GM21619 (cell line): ENCODE measurements at regions not wholly inside any gene's neighbourhood (a gene's known extent, or its start where the extent isn't known, plus 50 kb on each side); places are given as distances from the start of the nearest gene placed in this dataset.
"Not testable (repeated sequence)": the region's sequence is repeated elsewhere in the genome, so short reads cannot be mapped to it uniquely, and the experiment has no call there.

Source experiments
- ATAC-seq: cut with Tn5 transposase; IDR thresholded peaks from one replicate; pipeline ENCODE4 v1.9.1; 2021; ENCODE audit not compliant: unreplicated experiment

DNA sequence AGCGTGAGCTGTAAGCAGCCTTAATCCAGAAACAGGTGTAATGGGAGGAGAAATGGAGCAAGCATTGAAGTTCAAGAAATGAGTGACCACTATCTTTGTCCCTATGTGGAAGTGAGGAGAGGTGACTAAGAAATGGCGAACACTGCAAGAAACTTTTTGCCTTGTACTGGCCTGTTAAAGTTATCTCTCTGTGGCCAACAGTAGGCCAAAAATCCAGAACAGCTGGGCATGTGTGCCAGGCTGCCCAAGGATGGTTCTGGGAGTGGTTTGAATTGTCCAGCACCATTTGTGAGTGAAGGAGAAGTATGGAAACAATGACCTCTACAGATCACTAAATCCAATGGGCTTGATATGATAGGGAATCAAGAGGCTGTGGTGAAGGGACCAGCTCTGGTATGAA, 83.3 kb upstream of the FRMD6 start:
- no peak for ATAC-seq

DNA sequence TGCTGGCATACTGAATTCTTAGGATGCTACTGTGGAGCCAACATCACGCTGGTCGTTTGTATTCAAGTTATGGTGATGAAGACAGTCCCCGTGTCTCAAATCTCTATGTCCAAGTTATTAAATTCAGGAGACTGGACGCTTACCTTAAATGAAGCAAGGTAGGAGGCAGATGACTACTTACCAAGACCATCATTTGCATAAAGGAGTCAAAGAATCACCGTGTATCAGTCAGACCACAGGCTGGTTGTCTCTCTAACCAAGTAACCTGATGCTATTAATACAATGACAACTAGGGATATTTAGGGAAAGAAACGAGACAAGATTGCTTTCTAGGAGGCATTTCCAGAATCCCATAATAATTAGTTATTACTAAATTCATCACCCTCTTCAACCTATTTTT, 78.1 kb upstream of the FRMD6 start:
- no peak for ATAC-seq

DNA sequence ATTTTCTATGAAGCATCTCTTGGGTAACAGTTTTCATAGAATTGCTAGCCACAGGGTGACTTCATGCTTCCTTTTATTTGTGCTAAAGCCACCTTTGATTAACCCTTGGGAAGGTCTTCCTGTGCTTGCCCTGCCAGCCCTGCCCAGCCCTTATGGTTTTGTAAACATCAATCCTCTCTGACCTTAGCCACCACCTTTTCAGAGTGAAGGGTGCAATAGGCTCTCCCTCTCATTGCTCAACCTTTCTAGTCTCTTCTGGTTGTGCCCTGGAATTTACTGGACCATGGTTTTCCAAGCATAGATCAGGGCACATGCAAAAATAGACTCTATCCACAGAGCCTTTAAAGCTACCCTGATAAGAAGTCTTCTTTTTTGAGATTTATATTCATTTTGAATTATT, 77.7 kb upstream of the FRMD6 start:
- ATAC-seq = no peak

DNA sequence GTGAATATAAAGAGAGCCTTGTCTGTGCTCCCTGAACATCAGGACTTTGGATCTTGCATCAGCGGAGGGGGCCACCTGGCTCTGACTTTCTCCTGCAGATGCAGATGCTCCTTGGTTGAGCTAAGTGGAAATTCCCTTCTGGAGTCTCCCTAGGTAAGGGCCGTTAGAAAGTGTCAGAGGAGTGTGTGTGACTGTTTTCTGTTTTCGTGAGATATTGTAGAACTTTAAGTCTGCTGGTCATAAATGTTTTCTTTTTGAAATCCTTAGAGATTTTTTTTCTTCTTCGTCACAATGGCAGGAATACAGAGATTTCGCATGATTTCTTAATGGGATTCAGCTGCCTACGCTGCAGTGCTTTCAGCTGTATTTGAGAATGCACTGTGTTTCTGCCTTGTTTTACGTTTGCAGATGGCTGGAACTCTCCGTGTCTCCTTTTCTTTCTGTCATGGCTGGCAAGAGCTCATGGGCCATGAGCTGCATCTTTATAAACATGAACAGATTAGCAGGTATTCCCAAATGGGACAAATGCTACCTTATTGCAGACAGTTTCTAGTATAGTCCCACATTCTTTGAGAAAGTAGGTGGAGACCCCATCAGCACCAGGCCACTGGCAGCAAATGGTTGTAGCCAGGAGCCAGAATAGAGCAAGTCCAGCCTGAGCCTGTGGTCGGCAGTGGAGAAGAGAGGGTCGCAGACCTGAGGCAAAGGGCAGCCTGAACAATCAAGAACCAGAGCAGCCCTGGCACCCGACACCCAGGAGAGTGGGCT, 76.2 kb upstream of the FRMD6 start:
- ATAC-seq = no peak

DNA sequence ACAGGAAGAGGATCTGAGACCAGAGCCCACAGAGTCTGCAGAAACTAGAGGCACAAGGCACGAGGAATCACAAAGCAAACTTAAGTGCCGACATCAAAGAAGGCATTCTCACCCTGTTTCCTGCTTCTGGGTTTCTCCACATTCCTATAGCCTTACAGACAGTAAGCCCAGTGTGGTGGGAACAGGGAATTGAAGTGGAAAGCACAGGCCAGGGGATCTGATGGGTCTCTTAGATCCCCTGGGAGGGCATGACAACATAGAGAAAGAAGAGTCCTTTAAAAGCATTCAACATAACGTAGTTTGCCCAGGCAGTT, 75.6 kb upstream of the FRMD6 start:
- ATAC-seq = no peak

DNA sequence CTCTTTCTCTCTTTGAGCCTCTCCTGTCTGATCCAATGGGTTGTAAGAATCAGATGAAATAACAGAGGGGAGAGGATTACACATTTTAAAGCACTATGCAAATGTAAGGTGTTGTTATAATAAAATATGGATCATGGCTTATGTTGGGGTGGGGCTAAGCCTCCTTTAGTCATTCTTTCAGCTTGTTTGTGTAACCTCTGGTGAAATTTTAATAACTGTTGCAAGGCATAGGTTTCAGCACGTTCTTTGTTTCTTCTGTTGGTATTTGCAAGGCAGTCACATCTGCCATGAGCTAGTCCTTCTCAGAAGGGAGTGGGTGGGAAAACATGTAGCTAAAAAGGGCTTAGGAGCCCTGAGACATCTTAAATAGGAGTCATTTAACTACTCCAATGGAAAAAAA, 74.8 kb upstream of the FRMD6 start:
- ATAC-seq = no peak

DNA sequence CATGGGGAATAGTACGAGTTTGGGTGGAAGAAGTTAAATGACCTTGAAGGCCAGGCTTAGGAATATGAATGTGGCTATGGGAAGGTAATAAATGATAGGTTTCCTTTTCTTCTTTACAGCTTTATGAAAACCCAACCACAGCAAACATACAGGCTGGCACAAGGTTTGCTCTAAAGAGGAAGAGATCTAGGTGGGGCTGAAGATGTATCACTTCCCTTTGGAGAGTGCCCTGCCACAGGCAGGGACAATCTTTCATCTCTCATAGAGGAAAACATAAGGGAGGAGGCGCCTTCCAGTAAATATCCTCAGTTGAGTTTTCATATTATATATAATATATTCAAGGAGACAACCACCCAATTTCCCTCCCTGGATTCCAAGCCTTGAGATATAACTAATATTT, 72.9 kb upstream of the FRMD6 start:
- ATAC-seq = no peak

DNA sequence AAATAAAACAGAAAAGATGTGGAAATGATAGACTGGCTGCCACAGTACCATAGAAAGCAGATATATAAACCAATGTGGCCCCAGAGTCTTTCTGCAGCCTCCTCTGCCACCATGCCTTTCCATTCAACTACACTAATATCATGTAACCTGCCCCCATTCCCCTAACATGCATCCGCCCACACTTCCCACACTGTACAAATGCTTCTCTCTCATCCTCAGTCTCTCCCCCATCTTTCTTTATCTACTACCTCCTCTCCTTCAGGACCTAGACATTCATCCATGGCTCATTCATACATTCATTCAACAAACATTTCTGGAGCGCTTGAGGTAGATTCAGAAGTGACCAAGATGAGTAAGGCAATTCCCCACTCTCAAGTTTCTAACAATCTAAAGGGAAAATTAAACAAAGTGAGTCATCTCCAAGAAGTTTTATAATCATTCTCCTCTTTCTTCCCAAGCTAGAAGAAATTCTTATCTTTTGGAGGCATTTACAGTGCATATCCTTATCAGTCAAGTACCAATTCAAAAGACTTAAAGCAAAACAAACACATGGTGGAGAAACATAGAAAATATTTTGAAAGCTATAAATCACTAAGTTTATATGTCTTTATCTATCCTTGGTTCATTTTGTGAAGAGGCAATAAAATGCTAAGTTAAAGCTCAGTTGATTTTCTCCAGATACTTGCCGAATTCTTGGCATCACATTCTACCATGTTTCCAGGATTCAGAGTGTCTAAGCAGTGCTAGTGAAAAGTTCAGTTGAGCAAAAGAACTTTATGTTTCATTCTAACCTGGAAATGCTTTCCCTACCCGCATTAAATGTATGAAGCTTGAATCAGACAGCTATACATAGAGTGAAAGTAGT, 70.5 kb upstream of the FRMD6 start:
- ATAC-seq = no peak

DNA sequence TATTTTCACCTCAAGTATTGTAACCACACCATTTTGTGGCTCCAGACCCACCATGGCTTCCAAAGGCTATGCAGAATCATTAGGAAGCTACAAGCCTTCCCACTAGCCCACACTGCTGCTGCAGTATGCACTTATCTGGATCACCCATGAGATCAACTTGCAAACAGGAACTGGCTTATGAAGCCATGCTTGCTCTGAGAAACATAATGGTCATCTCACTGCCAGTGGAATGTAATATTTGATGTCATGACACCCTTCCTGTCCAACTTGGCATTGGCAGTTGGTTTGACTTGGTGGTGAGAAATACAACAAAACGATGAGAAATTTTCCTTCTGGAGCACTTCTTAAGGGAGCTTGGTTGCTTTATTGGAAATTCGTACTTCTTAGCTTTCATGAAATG, 69.3 kb upstream of the FRMD6 start:
- no peak for ATAC-seq

DNA sequence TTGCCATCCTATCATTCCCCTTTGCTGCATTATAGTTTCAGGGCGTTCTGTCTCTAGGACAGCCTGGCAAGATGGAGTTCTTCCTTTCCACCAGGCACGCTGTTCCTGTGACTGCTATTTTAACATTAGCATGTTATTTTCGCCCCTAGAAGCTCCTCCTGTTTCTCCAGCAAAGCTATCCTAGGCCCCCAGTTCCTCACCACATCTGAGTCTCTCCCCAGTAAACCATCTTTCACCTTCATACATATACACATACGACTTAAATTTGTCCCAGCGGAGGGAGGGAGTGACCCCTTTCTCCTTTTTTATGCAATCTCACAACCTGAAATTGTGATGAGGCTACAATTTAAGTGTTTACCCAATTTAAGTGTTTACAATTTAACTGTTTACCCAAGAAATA, 66.7 kb upstream of the FRMD6 start:
- ATAC-seq = no peak

DNA sequence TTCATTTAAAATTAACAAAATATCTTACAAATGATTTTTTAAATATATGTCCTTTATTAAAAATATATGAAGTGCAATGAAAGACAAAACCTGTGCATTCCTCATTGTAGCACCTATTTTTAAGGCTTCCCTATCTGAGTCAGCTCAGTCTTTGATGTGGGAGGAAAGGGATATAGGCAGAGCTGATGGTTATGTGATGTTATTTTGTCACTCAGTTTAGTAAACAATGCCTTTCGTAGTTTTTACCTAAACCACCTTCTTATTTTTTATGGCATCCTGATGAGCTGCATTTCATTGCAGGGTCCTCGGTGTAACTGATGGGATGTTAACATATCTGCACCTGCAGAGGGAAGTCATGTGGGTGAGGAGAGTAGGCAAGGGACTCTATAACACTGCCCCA, 58.9 kb upstream of the FRMD6 start:
- ATAC-seq = no peak

DNA sequence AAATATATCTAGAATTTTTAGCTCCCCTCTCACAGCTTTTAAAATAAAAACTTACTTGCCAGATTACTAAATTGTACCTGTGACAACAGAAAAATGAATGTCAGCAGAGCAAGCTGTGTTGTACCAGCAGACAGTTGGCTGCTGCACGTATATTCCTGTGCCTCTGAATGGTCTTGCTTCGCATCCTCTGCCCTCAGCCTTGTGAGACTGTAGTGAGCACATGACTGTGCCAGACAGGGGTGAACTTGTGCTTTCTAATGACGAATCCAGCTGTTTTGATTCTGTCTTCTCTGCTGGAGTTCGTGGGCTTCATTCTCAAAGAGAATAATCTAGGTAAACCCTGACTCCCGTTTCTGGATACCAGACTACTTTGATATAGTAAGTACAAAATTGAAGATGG, 58.3 kb upstream of the FRMD6 start:
- ATAC-seq = no peak

DNA sequence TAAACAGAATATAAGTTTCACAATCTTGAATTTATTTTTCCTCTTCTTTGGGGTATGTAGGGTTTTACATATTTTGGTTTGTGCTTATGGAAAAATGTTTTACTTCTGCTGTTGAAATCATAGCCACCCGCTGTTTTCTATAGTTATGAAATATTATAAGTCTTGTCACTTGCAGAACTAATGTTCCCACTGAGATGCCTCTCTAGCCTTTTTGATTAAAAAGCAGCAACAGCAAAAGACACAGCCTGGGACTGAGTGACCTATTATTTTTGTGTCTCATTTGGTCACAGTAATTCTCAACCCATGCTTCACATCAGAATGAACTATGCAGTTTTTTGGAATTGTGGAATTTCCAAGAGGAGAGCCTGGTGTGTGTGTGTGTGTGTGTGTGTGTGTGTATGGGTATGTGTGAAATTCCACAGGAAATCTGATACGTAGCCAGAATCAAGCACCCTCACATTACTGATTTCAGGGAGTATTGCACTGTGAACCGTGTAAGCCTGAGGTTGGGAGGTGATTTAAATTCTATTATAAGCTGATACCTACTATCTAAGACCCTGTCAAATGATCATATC, 55.7 kb upstream of the FRMD6 start:
- ATAC-seq = no peak

DNA sequence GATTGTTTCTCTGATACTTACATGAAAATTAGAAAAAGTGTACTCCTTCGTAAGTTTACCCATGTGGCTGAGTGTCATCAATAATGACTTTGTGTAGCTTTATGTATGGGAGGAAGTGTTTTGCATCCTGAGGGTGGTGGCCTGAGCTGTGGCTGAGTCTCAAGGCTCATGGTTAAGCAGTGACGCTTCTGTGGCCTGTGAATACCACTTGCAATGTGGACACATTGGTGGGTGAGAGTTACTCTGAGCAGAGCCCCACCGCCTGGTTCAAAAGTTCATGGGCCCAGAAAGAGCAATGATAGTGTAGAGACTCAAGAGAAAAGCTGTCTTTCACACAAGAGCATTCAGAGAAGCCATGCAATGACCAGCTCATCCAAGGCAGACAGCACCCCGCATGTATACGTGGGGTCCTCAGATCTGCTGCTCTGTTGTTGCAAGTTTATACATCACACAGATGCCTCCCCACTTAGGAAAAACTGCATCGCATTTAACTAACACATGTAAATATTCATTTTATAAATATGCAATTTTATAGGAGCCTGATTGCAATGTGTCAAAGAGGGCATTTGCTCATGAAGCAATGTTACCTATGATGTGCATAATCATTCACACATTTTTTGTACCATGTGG, 55.1 kb upstream of the FRMD6 start:
- ATAC-seq = no peak

DNA sequence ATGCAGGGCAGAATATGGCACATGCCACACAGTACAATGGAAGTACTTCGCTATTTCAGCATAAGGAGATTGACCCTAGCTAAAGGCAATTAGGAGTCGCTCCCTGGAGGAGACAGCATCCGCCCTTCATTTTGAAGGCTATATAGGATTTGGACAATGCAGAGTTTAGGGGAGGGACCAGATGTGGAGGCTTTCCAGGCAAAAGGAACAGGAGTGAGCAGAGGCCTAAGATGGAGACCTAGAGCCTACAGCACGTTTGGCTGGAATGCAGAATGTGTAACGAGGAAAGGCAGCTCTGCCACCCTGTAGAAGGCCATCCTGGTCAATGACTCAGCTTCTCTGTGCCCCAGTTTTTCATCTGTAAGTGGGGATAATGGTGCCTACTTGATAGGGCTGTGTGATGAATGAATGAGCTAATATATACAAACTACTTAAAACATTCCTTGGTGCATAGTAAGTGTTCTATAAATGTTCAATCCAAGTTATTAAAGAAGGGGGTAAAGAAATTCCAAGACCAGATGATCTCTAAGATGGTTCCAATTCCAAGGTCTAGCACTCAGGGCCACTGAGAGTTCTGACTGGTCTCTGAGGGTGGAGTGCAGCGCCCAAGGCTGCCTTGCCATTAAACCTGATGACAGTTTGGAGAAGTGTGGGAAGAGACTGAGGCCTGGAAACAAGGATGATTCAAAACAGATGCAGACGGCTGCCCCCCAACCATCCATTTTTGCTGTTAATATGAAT, 54.3 kb upstream of the FRMD6 start:
- ATAC-seq = no peak

DNA sequence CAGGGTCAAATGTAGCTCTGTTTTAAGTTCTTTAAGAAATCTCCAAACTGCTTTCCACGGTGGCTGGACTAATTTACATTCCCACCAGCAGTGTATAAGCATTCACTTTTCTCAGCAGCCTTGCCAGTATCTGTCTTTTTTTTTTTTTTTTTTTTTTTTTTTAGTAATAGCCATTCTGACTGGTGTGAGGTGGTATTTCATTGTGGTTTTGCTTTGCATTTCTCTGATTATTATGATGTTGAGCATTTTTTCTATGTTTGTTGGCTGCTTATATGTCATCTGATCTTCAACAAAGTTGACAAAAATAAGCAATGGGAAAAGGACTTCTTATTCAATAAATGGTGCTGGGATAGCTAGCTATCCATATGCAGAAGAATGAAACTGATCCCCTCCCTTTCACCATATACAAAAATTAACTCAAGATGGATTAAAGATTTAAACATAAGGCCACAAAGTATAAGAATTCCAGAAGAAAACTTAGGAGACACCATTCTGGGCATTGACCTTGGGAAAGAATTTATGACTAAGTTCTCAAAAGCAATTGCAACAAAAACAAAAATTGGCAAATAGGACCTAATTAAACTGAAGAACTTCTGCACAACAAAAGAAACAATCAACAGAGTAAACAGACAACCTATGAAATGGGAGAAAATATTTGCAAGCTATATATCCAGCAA, 52.6 kb upstream of the FRMD6 start:
- ATAC-seq = not testable (repeated sequence)

DNA sequence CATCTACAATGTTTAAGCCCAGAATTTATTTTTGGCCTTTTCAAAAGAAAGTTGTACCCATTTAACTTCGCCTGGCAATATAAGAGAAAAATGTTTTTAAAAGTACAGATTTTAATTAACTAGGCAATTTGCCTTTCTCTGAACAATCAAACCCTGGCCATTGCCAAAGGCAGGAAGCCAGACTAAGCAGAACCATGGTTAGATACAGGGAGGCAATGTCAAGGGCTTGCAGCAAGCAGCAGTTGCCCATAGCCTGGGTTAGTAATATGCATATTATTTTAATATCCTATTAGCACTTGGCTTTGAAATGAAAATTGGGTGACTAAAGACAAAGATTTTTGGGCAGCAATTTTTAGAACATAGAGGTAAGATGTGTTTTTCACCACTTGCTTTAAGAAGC, 51.1 kb upstream of the FRMD6 start:
- ATAC-seq = no peak
